ENCODE measurements at regions not wholly inside any gene's neighbourhood (a gene's known extent, or its start where the extent isn't known, plus 50 kb on each side); places are given as distances from the start of the nearest gene placed in this dataset.
A peak's percentile ranks its signal among the peaks of the same experiment; 100 is the strongest.

GRCh38 chr1:114289306-114289705 is 135.6 kb upstream of the SYT6 start:
- WGBS, 3 donors: 75 to 79% (median 77%) methylated on average over 9 of the region's 9 CpGs
- Histone ChIP-seq H3K4me1 (ENCODE audit: control insufficient read depth in 3 of 3, insufficient read depth in 2 of 3, low read depth in 1 of 3, low read length in 2 of 3) (no peaks in the 10 kb centered on the region), H3K27ac (ENCODE audit: low read depth in 1 of 3, low read length in 2 of 3) (no peak overlapping the region), H3K36me3 (ENCODE audit: control insufficient read depth in 3 of 3, insufficient read depth in 2 of 3, low read depth in 1 of 3, low read length in 3 of 3) (no peaks in the 10 kb centered on the region), H3K9me3 (ENCODE audit: control insufficient read depth in 2 of 2, insufficient read depth in 1 of 2, low read depth in 1 of 2, low read length in 1 of 2) (no peaks in the 10 kb centered on the region), H3K4me3 (ENCODE audit: low read depth in 1 of 3, low read length in 3 of 3) (no peak overlapping the region), H3K27me3 (ENCODE audit: control insufficient read depth in 3 of 3, insufficient read depth in 3 of 3, low read length in 3 of 3) (no peaks in the 10 kb centered on the region)
- FAIRE-seq: no peak
- DNase-seq: no peak

GRCh38 chr1:114286960-114287359 is 133.3 kb upstream of the SYT6 start:
- H3K27me3 ChIP-seq (ENCODE audit: control insufficient read depth in 3 of 3, insufficient read depth in 3 of 3, low read length in 3 of 3): no peaks in the 10 kb centered on the region
- no peak for DNase-seq
- WGBS, 3 donors: 78 to 85% (median 82%) methylated on average over 3 of the region's 3 CpGs
- no peaks in the 10 kb centered on the region for H3K36me3 ChIP-seq (ENCODE audit: control insufficient read depth in 3 of 3, insufficient read depth in 2 of 3, low read depth in 1 of 3, low read length in 3 of 3)
- no peak for FAIRE-seq
- no peaks in the 10 kb centered on the region for H3K9me3 ChIP-seq (ENCODE audit: control insufficient read depth in 2 of 2, insufficient read depth in 1 of 2, low read depth in 1 of 2, low read length in 1 of 2)
- no peak overlapping the region for H3K4me3 ChIP-seq (ENCODE audit: low read depth in 1 of 3, low read length in 3 of 3)
- H3K4me1 ChIP-seq (ENCODE audit: control insufficient read depth in 3 of 3, insufficient read depth in 2 of 3, low read depth in 1 of 3, low read length in 2 of 3): no peaks in the 10 kb centered on the region
- H3K27ac ChIP-seq (ENCODE audit: low read depth in 1 of 3, low read length in 2 of 3): no peak overlapping the region

GRCh38 chr1:114286179-114286578 is 132.5 kb upstream of the SYT6 start:
- no peaks in the 10 kb centered on the region for H3K4me1 ChIP-seq (ENCODE audit: control insufficient read depth in 3 of 3, insufficient read depth in 2 of 3, low read depth in 1 of 3, low read length in 2 of 3)
- DNase-seq: no peak
- no peaks in the 10 kb centered on the region for H3K27me3 ChIP-seq (ENCODE audit: control insufficient read depth in 3 of 3, insufficient read depth in 3 of 3, low read length in 3 of 3)
- no peak overlapping the region for H3K4me3 ChIP-seq (ENCODE audit: low read depth in 1 of 3, low read length in 3 of 3)
- no peaks in the 10 kb centered on the region for H3K9me3 ChIP-seq (ENCODE audit: control insufficient read depth in 2 of 2, insufficient read depth in 1 of 2, low read depth in 1 of 2, low read length in 1 of 2)
- no peak for FAIRE-seq
- no peak overlapping the region for H3K27ac ChIP-seq (ENCODE audit: low read depth in 1 of 3, low read length in 2 of 3)
- H3K36me3 ChIP-seq (ENCODE audit: control insufficient read depth in 3 of 3, insufficient read depth in 2 of 3, low read depth in 1 of 3, low read length in 3 of 3): no peaks in the 10 kb centered on the region
- WGBS, 3 donors: 63 to 74% (median 68%) methylated on average over 1 of the region's 1 CpG

GRCh38 chr1:114282751-114283403 is 129.2 kb upstream of the SYT6 start:
- no peak for FAIRE-seq
- no peaks in the 10 kb centered on the region for H3K36me3 ChIP-seq (ENCODE audit: control insufficient read depth in 3 of 3, insufficient read depth in 2 of 3, low read depth in 1 of 3, low read length in 3 of 3)
- H3K9me3 ChIP-seq (ENCODE audit: control insufficient read depth in 2 of 2, insufficient read depth in 1 of 2, low read depth in 1 of 2, low read length in 1 of 2): no peaks in the 10 kb centered on the region
- whole genome bisulfite sequencing, 3 donors: 34 to 37% (median 35%) methylated on average over 7 of the region's 7 CpGs
- DNase-seq: peak; percentile 88 to 90
- no peaks in the 10 kb centered on the region for H3K4me1 ChIP-seq (ENCODE audit: control insufficient read depth in 3 of 3, insufficient read depth in 2 of 3, low read depth in 1 of 3, low read length in 2 of 3)
- no peak overlapping the region for H3K4me3 ChIP-seq (ENCODE audit: low read depth in 1 of 3, low read length in 3 of 3)
- H3K27ac ChIP-seq (ENCODE audit: low read depth in 1 of 3, low read length in 2 of 3): no peak overlapping the region
- H3K27me3 ChIP-seq (ENCODE audit: control insufficient read depth in 3 of 3, insufficient read depth in 3 of 3, low read length in 3 of 3): no peaks in the 10 kb centered on the region

- no peak for DNase-seq
- no peak for FAIRE-seq
- Histone ChIP-seq H3K9me3 (ENCODE audit: control insufficient read depth in 2 of 2, insufficient read depth in 1 of 2, low read depth in 1 of 2, low read length in 1 of 2) (no peaks in the 10 kb centered on the region), H3K4me1 (ENCODE audit: control insufficient read depth in 3 of 3, insufficient read depth in 2 of 3, low read depth in 1 of 3, low read length in 2 of 3) (no peaks in the 10 kb centered on the region), H3K36me3 (ENCODE audit: control insufficient read depth in 3 of 3, insufficient read depth in 2 of 3, low read depth in 1 of 3, low read length in 3 of 3) (no peaks in the 10 kb centered on the region), H3K27ac (ENCODE audit: low read depth in 1 of 3, low read length in 2 of 3) (no peak overlapping the region), H3K4me3 (ENCODE audit: low read depth in 1 of 3, low read length in 3 of 3) (no peak overlapping the region), H3K27me3 (ENCODE audit: control insufficient read depth in 3 of 3, insufficient read depth in 3 of 3, low read length in 3 of 3) (peaks cover 0 to 3% (median 0%) of the 10 kb centered on the region in 3 donors)
- WGBS, 3 donors: 69 to 90% (median 90%) methylated on average over 3 of the region's 3 CpGs
Observed at GRCh38 chr1:114278911-114279310, 125.2 kb upstream of the SYT6 start.

GRCh38 chr1:114278430-114278829 is 124.8 kb upstream of the SYT6 start:
- no peak for FAIRE-seq
- Histone ChIP-seq H3K27me3 (ENCODE audit: control insufficient read depth in 3 of 3, insufficient read depth in 3 of 3, low read length in 3 of 3) (peaks cover 0 to 3% (median 0%) of the 10 kb centered on the region in 3 donors), H3K4me3 (ENCODE audit: low read depth in 1 of 3, low read length in 3 of 3) (no peak overlapping the region), H3K27ac (ENCODE audit: low read depth in 1 of 3, low read length in 2 of 3) (no peak overlapping the region), H3K36me3 (ENCODE audit: control insufficient read depth in 3 of 3, insufficient read depth in 2 of 3, low read depth in 1 of 3, low read length in 3 of 3) (no peaks in the 10 kb centered on the region), H3K9me3 (ENCODE audit: control insufficient read depth in 2 of 2, insufficient read depth in 1 of 2, low read depth in 1 of 2, low read length in 1 of 2) (no peaks in the 10 kb centered on the region), H3K4me1 (ENCODE audit: control insufficient read depth in 3 of 3, insufficient read depth in 2 of 3, low read depth in 1 of 3, low read length in 2 of 3) (no peaks in the 10 kb centered on the region)
- no peak for DNase-seq

- no peak for DNase-seq
- no peak for FAIRE-seq
- Histone ChIP-seq H3K36me3 (ENCODE audit: control insufficient read depth in 3 of 3, insufficient read depth in 2 of 3, low read depth in 1 of 3, low read length in 3 of 3) (no peaks in the 10 kb centered on the region), H3K27ac (ENCODE audit: low read depth in 1 of 3, low read length in 2 of 3) (no peak overlapping the region), H3K27me3 (ENCODE audit: control insufficient read depth in 3 of 3, insufficient read depth in 3 of 3, low read length in 3 of 3) (peaks cover 0 to 3% (median 0%) of the 10 kb centered on the region in 3 donors), H3K4me3 (ENCODE audit: low read depth in 1 of 3, low read length in 3 of 3) (no peak overlapping the region), H3K4me1 (ENCODE audit: control insufficient read depth in 3 of 3, insufficient read depth in 2 of 3, low read depth in 1 of 3, low read length in 2 of 3) (peaks cover 0 to 7% (median 0%) of the 10 kb centered on the region in 3 donors), H3K9me3 (ENCODE audit: control insufficient read depth in 2 of 2, insufficient read depth in 1 of 2, low read depth in 1 of 2, low read length in 1 of 2) (no peaks in the 10 kb centered on the region)
- WGBS, 3 donors: 77 to 89% (median 84%) methylated on average over 5 of the region's 5 CpGs
Observed at GRCh38 chr1:114274621-114275317, 121.1 kb upstream of the SYT6 start.

GRCh38 chr1:114272593-114272992 is 118.9 kb upstream of the SYT6 start:
- Histone ChIP-seq H3K27ac (ENCODE audit: low read depth in 1 of 3, low read length in 2 of 3) (no peak overlapping the region), H3K27me3 (ENCODE audit: control insufficient read depth in 3 of 3, insufficient read depth in 3 of 3, low read length in 3 of 3) (peaks cover 0 to 3% (median 0%) of the 10 kb centered on the region in 3 donors), H3K4me3 (ENCODE audit: low read depth in 1 of 3, low read length in 3 of 3) (no peak overlapping the region), H3K9me3 (ENCODE audit: control insufficient read depth in 2 of 2, insufficient read depth in 1 of 2, low read depth in 1 of 2, low read length in 1 of 2) (no peaks in the 10 kb centered on the region), H3K36me3 (ENCODE audit: control insufficient read depth in 3 of 3, insufficient read depth in 2 of 3, low read depth in 1 of 3, low read length in 3 of 3) (no peaks in the 10 kb centered on the region), H3K4me1 (ENCODE audit: control insufficient read depth in 3 of 3, insufficient read depth in 2 of 3, low read depth in 1 of 3, low read length in 2 of 3) (peaks cover 0 to 11% (median 0%) of the 10 kb centered on the region in 3 donors)
- FAIRE-seq (no peak), DNase-seq (no peak)
- WGBS, 3 donors: 69 to 77% (median 76%) methylated on average over 3 of the region's 3 CpGs
